ENCODE measurements at regions not wholly inside any gene's neighbourhood (a gene's known extent, or its start where the extent isn't known, plus 50 kb on each side); places are given as distances from the start of the nearest gene placed in this dataset.

GRCh38 chr1:147463022-147463421, 78.3 kb upstream of the BCL9 start:
- DNase-seq = no peak

- DNase-seq = no peak
These were observed 74.8 kb upstream of the BCL9 start for GRCh38 chr1:147466543-147466942.

- no peak for DNase-seq
These were observed 71.2 kb upstream of the BCL9 start for GRCh38 chr1:147470079-147470478.

GRCh38 chr1:147472489-147472888, 68.8 kb upstream of the BCL9 start:
- DNase-seq = no peak

- peak; percentile 28 for DNase-seq
These were observed 68.2 kb upstream of the BCL9 start for GRCh38 chr1:147472966-147473732.

- DNase-seq = no peak
These were observed 67.6 kb upstream of the BCL9 start for GRCh38 chr1:147473733-147474049.

GRCh38 chr1:147475488-147475887, 65.8 kb upstream of the BCL9 start:
- DNase-seq = peak; percentile 6

- no peak for DNase-seq
These were observed 62.8 kb upstream of the BCL9 start for GRCh38 chr1:147478521-147478920.

GRCh38 chr1:147479864-147480564, 61.3 kb upstream of the BCL9 start:
- DNase-seq = no peak

- no peak for DNase-seq
These were observed 60.8 kb upstream of the BCL9 start for GRCh38 chr1:147480565-147480935.

GRCh38 chr1:147486876-147487656, 54.2 kb upstream of the BCL9 start:
- no peak for DNase-seq

GRCh38 chr1:147491098-147491497, 50.2 kb upstream of the BCL9 start:
- no peak for DNase-seq

Data from fibroblast of upper back skin (primary cell).